HG02623 (cell line): ENCODE measurements at regions not wholly inside any gene's neighbourhood (a gene's known extent, or its start where the extent isn't known, plus 50 kb on each side); places are given as distances from the start of the nearest gene placed in this dataset.

ENCODE experiments used
- ATAC-seq: cut with Tn5 transposase; IDR thresholded peaks from one replicate; pipeline ENCODE4 v1.9.1; 2021; ENCODE audit warnings: moderate library complexity; ENCODE audit not compliant: unreplicated experiment

DNA sequence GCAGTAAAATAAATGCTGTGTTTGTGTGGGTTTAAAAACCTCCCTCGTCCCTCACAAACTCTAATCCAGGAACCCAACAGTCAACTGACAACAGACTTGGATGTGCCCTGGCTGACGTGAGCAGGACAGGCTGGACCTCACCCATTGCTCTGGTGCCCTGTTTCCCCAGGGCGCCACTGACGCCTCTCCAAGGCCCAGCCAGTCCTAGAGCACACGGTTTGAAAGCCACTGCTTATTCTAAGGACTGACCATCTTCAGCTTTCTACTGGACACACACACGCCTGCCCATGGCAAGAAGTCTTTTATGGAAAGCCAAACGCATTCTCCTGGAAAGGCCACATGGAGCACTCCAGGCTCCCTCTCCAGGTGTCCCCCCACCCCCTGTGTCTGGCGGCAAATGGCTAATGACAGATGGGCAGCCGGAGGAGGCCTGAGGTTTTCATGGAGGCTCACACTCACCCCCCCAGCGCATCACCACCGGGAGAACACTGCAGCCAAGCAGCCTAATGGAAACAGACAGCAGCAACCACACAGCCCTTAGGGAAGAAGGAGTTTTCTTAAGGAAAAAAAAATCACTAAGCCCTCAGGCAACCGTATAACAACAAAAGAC, 319.2 kb downstream of the SOX9 start:
- no peak for ATAC-seq

DNA sequence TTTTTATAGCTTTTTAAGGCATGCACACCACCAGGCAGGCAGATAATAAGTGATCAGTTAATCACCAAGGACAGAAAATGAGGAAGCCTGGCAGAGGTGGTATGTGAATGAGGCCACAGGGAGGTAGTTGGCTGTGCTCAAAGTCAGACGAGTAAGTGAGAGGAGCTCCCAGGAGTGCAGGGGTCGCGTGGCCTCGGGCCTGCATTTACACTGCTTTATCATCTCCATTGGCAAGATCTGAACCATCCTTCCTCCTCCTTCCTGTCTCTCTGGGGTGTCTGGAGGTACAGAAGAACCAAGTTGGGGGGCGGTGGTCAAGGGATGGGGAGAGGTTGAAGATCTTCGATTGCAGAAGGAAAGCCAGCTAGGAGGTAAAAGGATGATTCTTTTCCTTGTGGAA, 320.1 kb downstream of the SOX9 start:
- no peak for ATAC-seq

DNA sequence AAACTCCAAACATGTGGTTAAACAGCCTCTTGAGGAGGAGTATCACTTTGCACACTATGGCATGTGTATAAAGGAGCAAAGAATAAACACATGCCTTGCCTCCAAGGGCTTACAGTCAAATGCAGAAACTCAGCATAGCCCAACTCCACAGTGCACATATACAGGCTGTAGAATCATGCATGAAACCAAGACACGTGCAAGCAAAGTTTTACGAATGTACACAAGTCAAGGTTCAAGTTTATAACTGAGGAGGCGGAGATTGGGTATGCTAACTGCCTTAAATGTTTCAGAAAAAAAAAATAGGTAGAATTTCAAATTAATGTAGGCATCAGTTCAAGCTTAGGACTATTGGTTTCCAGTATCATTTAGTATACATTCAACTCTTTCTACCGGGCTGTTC, 321.1 kb downstream of the SOX9 start:
- ATAC-seq = no peak

DNA sequence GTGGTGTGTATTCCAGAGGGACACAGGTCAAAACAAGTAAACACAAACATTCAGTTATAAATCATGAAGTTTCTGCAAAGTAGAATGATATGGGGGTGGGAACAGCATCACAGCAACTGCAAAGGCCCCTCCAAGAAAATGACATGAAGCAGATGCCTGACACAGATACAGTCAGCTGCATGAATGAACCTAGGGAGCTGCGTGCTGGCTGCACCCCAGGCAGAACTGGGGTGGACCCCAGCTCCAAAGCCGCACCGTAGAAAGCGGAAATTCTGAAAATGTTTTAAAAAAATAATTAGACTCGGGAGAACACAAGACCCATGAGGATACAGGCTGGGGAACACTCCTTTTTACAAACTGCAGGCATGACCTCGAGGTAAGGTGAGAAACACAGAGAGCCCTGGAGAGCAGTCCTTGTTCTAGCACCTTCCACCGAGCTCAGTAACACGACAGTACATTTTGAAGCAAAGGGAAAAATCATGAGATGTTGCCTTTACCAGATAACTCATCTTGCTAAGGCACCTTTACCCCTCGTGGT, 323.8 kb downstream of the SOX9 start:
- ATAC-seq = no peak

DNA sequence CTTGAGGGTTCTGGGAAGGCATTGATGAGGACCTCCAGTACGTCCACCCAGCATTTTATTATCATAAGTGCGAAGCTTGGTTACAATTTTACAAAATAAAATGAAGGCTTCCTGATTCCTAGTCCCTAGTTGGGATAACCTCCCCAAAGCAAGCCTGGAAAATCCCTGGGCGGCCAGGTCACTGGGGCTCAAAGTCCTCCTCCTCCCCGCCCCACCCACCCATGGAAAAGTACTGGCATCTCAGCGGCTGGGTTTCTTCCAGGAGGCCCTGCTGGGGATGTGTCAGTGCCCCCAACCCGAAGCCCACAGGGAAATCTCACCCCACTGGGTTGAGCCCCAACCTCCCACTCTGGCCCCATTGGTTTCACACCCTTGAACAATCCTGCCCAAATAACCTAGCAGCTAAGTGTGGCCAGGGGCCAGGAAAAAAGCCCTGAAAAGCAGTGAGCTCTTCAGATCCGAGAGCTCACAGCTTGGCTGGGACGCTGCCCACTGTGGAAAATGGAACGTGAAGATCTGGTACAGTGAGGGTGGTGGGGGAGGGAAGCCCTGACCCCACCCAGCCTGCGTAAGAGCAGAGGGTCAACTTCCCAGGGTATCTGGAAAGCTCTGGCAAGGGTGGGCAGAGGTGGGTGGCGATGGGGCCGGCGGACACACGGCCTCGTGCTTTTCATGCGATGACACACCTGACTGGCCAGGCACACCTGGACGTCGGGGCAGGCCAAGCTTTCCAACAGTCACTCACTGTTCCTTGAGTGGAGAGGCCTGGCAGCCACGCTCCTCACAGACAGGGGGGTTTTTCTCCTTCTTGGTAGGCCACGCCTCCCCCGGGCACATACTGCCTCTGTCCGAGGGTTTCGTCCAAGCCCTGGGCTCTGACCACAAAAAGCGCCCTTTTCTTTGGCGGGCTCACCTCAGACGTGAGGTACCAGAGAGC, 324.5 kb downstream of the SOX9 start:
- no peak for ATAC-seq

DNA sequence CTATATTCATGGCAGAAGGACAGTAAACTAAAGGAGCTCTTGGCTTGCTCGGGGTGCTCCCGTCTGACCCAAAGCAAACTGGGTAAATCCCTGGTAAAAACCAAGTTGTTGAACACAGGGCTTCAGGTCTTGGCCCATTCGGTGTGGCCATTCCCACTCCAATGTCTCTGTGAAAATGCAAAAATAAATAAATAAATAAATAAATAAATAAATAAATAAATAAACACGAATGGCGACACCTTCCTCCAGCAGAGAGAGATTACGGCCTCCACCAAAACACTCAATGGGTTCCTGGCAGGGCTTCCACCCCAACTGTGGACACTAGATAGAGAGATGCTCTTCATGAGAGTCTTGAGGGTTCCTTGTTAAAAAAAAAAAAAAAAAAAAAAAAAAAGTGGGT, 325.3 kb downstream of the SOX9 start:
- ATAC-seq = no peak

DNA sequence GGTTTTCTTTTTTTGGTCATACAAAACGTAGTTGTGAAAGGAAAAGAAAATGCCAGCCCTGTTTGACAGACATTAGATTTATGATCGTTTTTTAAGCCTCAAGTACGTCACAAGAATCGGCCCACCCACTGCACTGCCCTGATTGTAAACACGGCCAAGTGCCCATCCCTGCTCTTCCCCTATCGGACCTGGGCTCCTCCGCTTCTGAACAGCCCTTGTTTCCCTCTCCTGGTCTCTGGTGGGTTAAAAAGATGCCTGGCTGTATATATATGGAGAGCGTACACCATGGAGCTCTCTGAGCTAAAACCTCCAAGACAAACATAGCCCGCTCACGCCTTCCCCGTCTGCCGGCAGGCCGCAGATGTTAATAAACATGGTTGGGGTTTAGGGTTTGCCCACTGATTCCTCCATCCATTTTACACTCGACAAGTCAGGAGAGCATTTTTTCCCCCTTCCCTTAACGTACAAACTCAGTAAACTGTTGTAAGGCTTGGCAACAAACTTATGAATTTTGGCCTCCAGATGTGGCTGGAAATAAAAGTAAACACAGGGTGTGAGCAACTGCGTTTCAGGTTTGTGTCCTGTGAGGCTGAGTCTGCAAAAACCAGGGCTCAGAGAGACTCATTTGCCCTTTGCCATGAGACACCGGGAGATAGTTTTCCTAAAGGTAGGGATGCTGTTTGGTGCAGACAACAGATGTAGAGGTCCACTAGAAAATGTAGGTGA, 325.9 kb downstream of the SOX9 start:
- ATAC-seq = no peak

DNA sequence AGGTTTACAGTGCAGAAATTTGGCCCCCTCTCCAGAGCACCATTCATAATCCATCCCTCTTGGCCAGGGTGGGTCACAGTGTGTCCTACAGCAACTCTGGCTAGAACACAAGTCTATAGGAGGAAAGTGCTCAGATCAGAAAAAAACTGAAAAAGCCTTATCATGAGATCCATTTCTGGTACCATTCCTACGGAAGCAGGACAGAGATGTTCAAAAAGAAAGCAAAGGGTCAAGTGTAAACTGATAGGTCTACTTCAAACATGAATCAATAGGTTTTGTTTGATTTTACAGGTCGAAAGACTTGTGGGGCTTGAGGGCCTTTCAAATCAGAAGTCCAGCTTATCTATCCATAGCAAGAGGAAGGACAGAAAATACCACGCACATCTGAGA, 326.4 kb downstream of the SOX9 start:
- ATAC-seq = no peak

DNA sequence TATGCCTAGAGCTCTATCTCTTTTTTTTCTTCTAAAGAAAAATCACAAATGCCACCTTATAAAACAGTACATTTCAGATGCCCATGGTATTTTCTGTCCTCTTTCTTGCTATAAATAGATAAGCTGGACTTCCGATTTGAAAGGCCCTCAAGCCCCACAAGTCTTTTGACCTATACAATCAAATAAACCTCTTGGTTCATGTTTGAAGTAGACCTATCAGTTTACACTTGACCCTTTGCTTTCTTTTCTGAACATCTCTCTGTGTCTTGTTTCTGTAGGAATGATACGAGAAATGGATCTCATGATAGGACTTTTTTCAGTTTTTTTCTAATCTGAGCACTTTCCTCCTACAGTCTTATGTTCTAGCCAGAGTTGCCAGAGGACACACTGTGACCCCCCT, 327.2 kb downstream of the SOX9 start:
- no peak for ATAC-seq

DNA sequence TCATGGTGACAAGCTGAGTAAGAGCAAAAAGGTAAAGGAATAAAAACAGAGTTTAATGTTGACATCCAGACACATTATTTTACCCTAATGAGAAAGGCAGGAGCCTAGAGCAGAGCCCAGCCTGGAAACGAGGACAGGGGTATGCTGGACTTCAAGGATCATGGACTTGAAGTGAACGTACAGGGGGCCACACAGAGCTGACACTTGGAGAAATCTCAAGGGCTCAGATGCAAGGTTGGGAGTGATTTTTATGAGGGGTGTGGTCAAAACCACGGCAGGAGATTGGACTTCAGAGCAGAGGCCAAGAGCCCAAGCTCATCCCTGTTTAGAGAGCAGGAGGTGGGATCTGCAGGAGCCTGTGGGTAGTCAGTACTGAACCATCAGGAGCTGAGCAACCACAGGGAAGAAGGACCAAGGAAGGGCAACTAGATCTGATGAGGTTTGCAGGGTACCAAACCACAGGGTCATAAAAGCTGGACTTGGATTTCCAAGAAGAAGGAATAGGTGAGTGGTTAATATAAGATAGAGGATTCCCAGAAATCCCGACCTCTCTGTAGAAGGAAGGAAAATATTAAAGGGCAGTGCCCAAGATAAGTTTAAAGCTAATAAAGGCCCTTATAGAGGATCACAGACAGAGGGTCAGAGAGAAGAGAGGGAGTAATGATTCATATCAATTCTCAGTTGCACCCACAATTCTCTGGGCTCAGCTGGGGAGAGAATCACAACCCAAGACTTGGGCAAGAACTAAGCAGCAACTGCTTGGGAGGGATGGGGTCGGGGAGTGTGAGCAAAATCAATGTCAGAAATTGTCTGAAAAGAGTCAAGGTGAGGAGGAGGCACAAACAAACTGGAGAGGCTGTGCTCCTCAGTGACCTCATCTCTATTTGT, 331.7 kb downstream of the SOX9 start:
- no peak for ATAC-seq

DNA sequence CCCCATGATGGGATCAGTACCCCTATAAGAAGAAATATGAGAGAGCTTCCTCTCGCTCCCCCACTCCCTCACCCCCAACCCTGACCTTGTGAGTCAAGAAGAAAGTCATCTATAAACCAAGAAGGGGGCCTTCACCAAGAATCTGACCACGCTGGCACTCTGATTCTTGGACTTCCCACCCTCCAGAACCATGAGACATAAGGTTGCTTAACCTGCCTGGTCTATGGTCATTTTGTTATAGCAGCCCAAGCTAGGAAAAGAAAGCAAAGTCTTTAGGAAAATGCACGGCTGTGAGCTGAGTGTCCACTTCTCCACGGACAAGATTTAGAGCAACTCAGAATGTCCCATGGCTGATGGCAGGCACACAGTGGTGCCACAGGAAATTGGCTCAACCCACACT, 333.5 kb downstream of the SOX9 start:
- ATAC-seq = no peak

DNA sequence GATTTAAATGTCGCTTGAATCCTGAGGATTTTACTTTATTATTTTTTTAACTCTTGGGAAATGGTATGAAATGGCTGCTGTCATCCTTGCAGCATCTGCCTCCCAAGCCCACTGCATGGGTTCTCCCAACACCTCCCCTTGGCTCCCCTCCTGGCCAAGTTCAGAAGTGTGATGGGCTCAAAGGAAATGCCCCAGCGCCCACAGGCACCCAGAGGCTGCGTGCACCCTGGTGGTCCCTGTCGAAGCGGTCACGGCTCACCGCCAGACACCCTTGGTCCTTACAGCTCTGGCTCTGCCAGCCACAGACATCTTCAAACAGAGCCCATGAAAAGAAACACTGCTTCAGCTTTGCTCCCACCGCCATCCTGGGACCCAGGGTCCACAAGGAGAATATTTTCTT, 334.7 kb downstream of the SOX9 start:
- ATAC-seq = no peak

DNA sequence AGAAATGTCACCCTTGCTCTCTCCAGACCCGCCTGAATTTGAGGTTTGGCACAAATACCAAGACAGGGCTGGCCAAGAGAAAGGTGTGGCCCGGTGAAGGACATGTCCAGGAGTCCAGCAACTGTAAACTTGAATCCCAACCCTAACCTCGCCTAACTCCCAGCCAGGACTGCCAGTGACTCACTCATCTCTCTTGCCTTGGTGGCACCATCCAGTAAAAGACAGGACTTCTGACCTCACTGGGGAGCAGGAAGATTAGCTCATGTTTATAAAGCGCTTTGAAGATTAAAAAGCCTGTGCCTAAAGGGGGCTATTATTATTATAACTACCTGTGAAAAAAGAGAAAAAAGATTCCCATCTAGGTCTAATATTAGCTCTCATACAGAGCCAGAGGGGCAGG, 335.3 kb downstream of the SOX9 start:
- no peak for ATAC-seq

DNA sequence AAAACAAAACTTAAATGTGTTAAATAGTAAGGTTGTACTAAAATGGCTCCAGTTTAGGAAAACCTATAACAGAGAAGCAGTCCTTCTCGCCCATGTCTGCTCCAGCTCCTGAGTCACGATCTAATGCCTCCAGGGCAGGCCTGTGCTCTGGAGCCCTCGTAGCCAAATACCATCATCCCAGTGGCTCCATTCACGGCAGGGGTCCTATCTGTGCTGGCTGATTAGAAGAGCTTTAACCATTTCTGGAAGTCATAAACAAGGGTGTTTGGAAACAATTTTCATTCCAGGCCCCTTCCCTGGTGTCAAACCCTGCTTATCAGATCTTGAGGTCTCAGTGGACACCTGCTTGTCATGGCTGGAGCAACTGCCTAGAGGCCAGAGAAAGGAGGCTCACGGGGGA, 336.9 kb downstream of the SOX9 start:
- ATAC-seq = no peak

DNA sequence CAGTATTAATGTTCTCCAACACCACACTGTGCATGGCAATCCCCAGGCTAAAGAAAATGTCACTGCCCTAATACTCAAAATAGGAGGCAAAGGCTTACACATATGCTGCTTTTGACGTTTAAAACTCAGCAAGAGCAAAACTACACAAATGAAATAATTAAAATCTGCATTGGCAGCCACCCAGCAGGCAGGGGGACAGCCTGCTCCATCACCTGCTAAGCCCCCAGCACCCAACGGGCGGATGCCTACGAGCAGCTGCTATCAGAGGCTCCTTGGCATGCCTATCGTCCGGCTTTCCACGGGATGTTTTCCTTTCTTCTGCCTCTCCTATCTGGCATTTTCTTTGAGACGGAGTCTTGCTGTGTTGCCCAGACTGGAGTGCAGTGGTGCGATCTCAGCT, 337.5 kb downstream of the SOX9 start:
- no peak for ATAC-seq

DNA sequence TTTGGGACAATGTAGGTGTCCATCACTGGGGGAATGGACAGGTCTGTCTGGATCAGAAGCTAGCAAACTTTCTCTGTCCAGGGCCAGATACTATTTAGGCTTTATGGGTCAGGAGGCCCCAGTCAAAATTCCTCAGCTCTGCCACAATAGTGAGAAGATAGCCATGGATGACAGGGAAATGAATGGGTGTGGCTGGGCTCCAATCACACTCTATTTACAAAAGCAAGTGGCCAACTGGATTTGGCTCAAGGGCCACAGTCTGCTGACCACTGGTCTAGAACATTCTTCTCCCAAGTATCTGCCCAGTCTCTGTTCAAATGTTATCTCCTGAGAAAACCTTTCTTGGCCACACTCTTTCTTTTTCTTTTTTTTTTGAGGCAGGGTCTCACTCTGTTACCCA, 339.9 kb downstream of the SOX9 start:
- no peak for ATAC-seq

DNA sequence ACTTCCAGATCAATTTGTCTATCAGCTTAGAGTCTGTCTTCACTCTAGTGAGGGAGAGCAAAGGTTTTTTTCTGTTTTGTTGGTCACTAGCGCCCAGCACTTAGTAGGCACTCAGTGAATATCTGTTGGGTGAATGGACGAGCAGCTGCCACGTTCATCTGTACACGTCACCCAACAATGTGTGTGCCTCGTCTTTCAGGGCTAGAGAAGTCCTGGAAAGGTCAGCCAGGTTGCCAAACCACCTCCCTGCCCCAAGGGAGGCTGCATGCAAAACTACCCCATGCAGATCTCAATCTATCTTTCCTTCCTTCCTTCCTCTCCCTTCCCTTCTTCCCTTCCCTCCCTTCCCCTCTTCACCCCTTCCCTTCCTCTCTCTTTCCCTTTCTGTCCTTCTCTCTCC, 340.9 kb downstream of the SOX9 start:
- no peak for ATAC-seq

DNA sequence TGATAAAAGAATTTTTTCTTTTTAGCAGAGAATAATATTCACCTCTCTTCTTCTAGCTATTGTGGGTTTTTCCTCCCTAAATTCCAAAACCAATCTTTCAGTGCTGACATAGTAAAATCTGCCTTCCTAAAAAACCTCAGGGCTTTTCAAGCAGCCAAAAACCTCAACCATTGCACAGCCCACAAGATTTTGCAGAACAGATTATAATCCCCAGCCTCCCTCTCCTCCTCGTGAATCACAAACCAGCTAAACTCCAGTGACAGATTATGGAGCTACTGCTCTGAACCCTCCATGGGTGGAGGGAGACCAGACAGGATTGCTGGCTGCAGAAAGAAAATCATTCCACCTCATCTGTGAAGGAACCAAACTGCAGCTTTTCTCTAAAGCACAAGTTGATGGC, 341.6 kb downstream of the SOX9 start:
- ATAC-seq = no peak

DNA sequence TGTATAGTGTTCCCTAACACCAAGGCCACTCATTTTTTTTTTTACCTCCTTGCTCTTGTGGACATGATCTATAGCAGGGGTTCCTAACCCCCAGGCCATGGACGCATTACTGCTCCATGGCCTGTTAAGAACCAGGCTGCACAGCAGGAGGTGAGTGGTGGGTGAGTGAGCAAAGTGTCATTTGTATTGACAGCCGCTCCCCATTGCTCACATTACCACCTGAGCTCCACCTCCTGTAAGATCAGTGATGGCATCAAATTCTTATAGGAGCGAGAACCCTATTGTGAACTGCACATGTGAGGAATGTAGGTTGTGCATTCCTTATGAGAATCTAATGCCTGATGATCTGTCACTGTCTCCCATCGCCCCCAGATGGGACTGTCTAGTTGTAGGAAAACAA, 342.0 kb downstream of the SOX9 start:
- ATAC-seq = no peak

DNA sequence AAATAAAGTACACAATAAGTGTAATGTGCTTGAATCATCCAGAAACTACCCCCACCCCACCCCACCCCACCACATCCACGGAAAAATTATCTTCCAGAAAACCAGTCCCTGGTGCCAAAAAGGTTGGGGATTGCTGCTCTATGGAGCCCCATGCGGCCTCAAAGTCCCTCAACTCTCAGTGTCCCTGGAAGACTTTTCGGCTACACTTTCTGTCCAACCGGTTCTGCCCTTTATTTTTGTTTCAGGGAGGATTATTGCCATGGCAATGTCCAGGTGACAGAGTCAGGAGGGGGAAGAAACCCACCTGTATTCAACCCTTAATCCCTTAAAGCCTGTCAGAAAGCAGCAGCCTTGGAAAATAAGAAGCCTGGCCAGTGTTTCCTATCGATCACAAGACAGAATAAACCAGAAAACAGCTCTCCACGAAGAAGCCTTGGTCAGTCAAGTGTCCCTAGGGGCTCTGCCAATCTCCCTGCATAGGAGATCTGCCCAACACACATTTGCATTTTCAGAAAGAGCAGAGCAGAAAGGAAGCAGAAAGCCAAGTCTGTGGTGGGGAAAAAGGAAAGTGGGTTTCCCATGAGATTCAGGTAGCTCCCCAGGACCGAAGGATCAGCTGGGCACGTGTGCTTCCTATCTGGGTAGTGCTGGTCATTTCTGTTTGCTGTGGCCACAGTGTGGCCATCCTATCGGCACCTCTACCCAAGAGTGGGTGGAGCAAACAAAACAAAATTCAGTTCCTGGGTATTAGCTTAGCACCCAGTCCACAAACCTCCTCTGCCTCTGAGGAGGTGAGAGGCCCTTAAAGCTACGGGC, 342.7 kb downstream of the SOX9 start:
- no peak for ATAC-seq
